Tibial nerve (tissue), 4 donors: ENCODE measurements at regions not wholly inside any gene's neighbourhood (a gene's known extent, or its start where the extent isn't known, plus 50 kb on each side); places are given as distances from the start of the nearest gene placed in this dataset.

ENCODE experiments used
- EP300 ChIP-seq, 2 donors: sonication (generic); formaldehyde crosslinking; IDR thresholded peaks; one replicate each; pipeline ENCODE4 v1.6.1; 2017; ENCODE audit warnings: antibody characterized with exemption in 2 of 2, mild to moderate bottlenecking in 1 of 2
- POLR2A ChIP-seq, 2 donors: fragments of 450-650 bp; IDR thresholded peaks; one replicate each; pipeline ENCODE4 v1.6.1; 2017; ENCODE audit warnings: antibody characterized with exemption in 2 of 2, mild to moderate bottlenecking in 2 of 2, moderate library complexity in 2 of 2
- TF ChIP-seq, protein P1 (sequence below), 5 experiments: fragments of 200-600 bp in 3 of 5; fragments of 450-650 bp in 2 of 5; sonication (generic) in 3 of 5; IDR thresholded peaks; one replicate each; pipeline ENCODE4 v1.5.1; 2016 to 2019; ENCODE audit warnings: antibody characterized with exemption in 5 of 5, mild to moderate bottlenecking in 3 of 5, moderate library complexity in 2 of 5

DNA sequence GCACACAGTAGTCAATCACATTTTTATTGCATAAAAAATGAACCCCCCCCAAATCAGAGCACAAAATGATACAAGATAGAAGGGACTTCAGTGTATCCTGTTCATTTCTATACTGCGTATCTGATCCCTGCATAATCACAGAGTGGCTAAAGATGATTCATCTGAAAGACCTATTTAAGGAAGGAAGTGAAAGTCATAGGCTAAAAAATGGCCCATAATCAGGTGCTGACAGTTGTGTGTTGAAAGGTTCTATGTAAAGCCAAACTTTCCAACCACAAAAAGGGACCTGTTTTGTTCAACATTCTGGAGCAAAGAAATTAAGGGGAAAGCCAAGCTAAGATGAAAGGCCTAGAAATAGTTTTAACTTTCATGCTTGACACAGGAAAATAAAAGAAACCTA lies 147.8 kb upstream of the ATP2B1 start:
- TF ChIP-seq, protein P1, sequence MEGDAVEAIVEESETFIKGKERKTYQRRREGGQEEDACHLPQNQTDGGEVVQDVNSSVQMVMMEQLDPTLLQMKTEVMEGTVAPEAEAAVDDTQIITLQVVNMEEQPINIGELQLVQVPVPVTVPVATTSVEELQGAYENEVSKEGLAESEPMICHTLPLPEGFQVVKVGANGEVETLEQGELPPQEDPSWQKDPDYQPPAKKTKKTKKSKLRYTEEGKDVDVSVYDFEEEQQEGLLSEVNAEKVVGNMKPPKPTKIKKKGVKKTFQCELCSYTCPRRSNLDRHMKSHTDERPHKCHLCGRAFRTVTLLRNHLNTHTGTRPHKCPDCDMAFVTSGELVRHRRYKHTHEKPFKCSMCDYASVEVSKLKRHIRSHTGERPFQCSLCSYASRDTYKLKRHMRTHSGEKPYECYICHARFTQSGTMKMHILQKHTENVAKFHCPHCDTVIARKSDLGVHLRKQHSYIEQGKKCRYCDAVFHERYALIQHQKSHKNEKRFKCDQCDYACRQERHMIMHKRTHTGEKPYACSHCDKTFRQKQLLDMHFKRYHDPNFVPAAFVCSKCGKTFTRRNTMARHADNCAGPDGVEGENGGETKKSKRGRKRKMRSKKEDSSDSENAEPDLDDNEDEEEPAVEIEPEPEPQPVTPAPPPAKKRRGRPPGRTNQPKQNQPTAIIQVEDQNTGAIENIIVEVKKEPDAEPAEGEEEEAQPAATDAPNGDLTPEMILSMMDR (IDR thresholded peaks at IDR 0.05): no peak
- no peak for TF ChIP-seq EP300 (IDR thresholded peaks at IDR 0.05)
- no peak for TF ChIP-seq POLR2A (IDR thresholded peaks at IDR 0.05)
